Vagina (tissue), 2 donors: ENCODE measurements at regions not wholly inside any gene's neighbourhood (a gene's known extent, or its start where the extent isn't known, plus 50 kb on each side); places are given as distances from the start of the nearest gene placed in this dataset.

Experiments used
- DNase-seq, 2 donors: peaks; one replicate each; pipeline ENCODE4 v3.0.0-alpha.2; 2017; ENCODE audit errors: extremely low spot score in 2 of 2
- H3K27ac ChIP-seq: fragments of 200-600 bp; sonication (generic); one replicate; pipeline ENCODE4 v1.5.1; 2019
- H3K27me3 ChIP-seq: fragments of 200-600 bp; sonication (generic); one replicate; pipeline ENCODE4 v1.5.1; 2019
- H3K36me3 ChIP-seq, 2 donors: fragments of 200-600 bp; sonication (generic); one replicate each; pipeline ENCODE4 v1.5.1; 2017 to 2019
- H3K4me1 ChIP-seq: fragments of 200-600 bp; sonication (generic); one replicate; pipeline ENCODE4 v1.5.1; 2019
- H3K4me3 ChIP-seq, 2 donors: fragments of 200-600 bp; sonication (generic); 1 replicate in 1 of 2; 2 replicates in 1 of 2; pipeline ENCODE4 v1.5.1; 2016 to 2019
- H3K9me3 ChIP-seq: fragments of 200-600 bp; sonication (generic); one replicate; pipeline ENCODE4 v1.5.1; 2019
- POLR2A ChIP-seq, 2 donors: fragments of 450-650 bp; IDR thresholded peaks; one replicate each; pipeline ENCODE4 v1.6.1; 2017; ENCODE audit warnings: antibody characterized with exemption in 2 of 2, mild to moderate bottlenecking in 2 of 2, moderate library complexity in 2 of 2
- POLR2AphosphoS5 ChIP-seq, 2 donors: sonication (generic); formaldehyde crosslinking; IDR thresholded peaks; one replicate each; pipeline ENCODE4 v1.9.0; 2017; ENCODE audit warnings: antibody characterized with exemption in 2 of 2, mild to moderate bottlenecking in 2 of 2, low read depth in 1 of 2; ENCODE audit not compliant: insufficient read depth in 1 of 2
- intact Hi-C: fragments of 100-400 bp; cut with DNase I; formaldehyde crosslinking; loops from one replicate; pipeline ENCODE4 v1.15.1; 2023
- TF ChIP-seq, protein P1 (sequence below), 3 experiments: fragments of 450-650 bp in 2 of 3; fragments of 200-600 bp in 1 of 3; sonication (generic) in 1 of 3; IDR thresholded peaks; one replicate each; pipeline ENCODE4 v1.5.1; 2017 to 2019; ENCODE audit warnings: antibody characterized with exemption in 3 of 3, mild to moderate bottlenecking in 2 of 3, moderate library complexity in 2 of 3

DNA sequence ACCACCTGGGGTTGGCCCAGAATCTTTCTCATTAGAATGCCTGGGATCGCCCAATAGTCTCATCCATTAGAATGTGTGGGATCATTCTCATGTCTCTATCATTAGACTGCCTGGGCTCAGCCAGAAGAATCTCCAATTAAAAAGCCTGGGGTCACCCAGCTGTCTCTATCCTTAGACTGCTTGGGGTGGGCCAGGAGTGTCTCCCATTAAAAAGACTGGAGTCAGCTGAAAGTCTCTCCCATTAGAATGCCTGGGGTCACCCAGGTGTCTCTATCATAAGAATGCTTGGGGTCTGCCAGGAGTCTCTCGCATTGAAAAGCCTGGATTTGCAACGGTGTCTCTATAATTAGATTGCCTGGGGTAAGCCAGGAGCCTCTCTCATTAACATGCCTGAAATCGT, 2225.7 kb downstream of the TP53TG3F start:
- H3K9me3 ChIP-seq = no peaks in the 10 kb centered on the region
- no peaks in the 10 kb centered on the region for H3K27me3 ChIP-seq
- no peak overlapping the region for H3K27ac ChIP-seq
- H3K36me3 ChIP-seq = no peaks in the 10 kb centered on the region
- no peaks in the 10 kb centered on the region for H3K4me1 ChIP-seq
- intact Hi-C loops = no loop called here
- no peak overlapping the region for H3K4me3 ChIP-seq
- TF ChIP-seq, protein P1, sequence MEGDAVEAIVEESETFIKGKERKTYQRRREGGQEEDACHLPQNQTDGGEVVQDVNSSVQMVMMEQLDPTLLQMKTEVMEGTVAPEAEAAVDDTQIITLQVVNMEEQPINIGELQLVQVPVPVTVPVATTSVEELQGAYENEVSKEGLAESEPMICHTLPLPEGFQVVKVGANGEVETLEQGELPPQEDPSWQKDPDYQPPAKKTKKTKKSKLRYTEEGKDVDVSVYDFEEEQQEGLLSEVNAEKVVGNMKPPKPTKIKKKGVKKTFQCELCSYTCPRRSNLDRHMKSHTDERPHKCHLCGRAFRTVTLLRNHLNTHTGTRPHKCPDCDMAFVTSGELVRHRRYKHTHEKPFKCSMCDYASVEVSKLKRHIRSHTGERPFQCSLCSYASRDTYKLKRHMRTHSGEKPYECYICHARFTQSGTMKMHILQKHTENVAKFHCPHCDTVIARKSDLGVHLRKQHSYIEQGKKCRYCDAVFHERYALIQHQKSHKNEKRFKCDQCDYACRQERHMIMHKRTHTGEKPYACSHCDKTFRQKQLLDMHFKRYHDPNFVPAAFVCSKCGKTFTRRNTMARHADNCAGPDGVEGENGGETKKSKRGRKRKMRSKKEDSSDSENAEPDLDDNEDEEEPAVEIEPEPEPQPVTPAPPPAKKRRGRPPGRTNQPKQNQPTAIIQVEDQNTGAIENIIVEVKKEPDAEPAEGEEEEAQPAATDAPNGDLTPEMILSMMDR (IDR thresholded peaks at IDR 0.05) = no peak
- TF ChIP-seq POLR2AphosphoS5 (IDR thresholded peaks at IDR 0.05; ENCODE audit: insufficient read depth in 1 of 2, low read depth in 1 of 2) (no peak), POLR2A (IDR thresholded peaks at IDR 0.05) (no peak)
- peak; percentile 52 for DNase-seq

DNA sequence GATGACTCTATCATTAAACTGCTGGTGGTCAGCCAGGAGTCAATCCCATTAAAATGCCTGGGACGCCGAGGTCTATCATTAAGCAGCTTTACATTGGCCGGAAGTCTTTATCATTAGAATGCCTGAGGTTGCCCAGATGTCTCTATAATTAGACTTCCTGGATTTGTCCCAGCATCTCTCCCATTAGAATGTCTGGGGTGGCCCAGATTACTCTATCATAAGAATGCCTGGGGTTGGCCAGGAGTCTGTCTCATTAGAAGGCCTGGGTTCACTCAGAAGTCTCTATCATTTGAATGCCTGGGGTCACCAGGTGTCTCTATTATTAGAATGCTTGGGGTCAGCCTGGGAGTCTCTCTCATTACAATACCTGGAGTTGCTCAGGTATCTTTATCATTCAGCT, 2227.2 kb downstream of the TP53TG3F start:
- no peaks in the 10 kb centered on the region for H3K4me1 ChIP-seq
- H3K27me3 ChIP-seq = no peaks in the 10 kb centered on the region
- no peaks in the 10 kb centered on the region for H3K36me3 ChIP-seq
- TF ChIP-seq POLR2AphosphoS5 (IDR thresholded peaks at IDR 0.05; ENCODE audit: insufficient read depth in 1 of 2, low read depth in 1 of 2) (no peak), POLR2A (IDR thresholded peaks at IDR 0.05) (no peak)
- TF ChIP-seq, protein P1 (IDR thresholded peaks at IDR 0.05) = no peak
- H3K9me3 ChIP-seq = no peaks in the 10 kb centered on the region
- no peak overlapping the region for H3K4me3 ChIP-seq
- H3K27ac ChIP-seq = no peak overlapping the region
- intact Hi-C loops = no loop called here
- no peak for DNase-seq

DNA sequence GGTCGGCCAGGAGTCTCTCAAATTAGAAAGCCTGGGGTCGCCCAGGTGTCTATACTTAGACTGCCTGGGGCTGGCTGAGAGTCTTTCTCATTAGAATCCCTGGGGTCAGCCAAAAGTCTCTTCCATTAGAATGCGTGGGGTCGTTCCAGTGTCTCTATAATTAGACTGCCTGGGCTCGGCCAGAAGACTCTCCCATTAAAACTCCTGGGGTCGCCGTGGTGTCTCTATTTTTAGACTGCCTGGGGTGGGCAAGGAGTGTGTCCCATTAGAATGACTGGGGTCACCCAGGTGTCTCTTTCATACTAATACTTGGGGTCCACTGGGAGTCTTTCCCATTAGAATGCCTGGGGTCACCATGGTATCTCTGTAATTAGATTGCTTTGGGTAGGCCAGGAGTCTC, 2227.7 kb downstream of the TP53TG3F start:
- no peak overlapping the region for H3K4me3 ChIP-seq
- no peaks in the 10 kb centered on the region for H3K36me3 ChIP-seq
- intact Hi-C loops = no loop called here
- H3K27me3 ChIP-seq = no peaks in the 10 kb centered on the region
- H3K4me1 ChIP-seq = no peaks in the 10 kb centered on the region
- H3K9me3 ChIP-seq = no peaks in the 10 kb centered on the region
- TF ChIP-seq POLR2A (IDR thresholded peaks at IDR 0.05) (no peak), POLR2AphosphoS5 (IDR thresholded peaks at IDR 0.05; ENCODE audit: insufficient read depth in 1 of 2, low read depth in 1 of 2) (no peak)
- TF ChIP-seq, protein P1 (IDR thresholded peaks at IDR 0.05) = no peak
- no peak overlapping the region for H3K27ac ChIP-seq
- DNase-seq = peak; percentile 49 to 64

DNA sequence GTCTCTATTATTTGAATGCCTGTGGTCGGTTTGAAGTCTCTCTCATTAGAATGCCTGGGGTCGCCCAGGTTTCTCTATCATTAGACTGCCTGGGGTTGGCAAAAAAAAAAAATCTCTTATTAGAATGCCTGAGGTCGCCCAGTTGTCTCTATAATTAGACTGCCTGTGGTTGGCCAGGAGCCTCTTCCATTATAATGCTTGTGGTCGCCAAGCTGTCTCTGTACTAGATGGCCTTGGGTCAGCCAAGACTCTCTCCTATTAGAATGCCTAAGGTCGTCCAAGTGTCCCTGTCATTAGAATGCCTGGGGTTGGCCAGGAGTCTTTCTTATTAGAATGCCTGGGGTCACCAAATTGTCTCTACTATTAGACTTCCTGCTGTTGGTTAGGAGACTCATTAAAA, 2228.4 kb downstream of the TP53TG3F start:
- no peak for DNase-seq
- TF ChIP-seq POLR2AphosphoS5 (IDR thresholded peaks at IDR 0.05; ENCODE audit: insufficient read depth in 1 of 2, low read depth in 1 of 2) (no peak), POLR2A (IDR thresholded peaks at IDR 0.05) (no peak)
- TF ChIP-seq, protein P1 (IDR thresholded peaks at IDR 0.05) = no peak
- intact Hi-C loops = no loop called here
- Histone ChIP-seq H3K4me3 (no peak overlapping the region), H3K36me3 (no peaks in the 10 kb centered on the region), H3K9me3 (no peaks in the 10 kb centered on the region), H3K27ac (no peak overlapping the region), H3K27me3 (no peaks in the 10 kb centered on the region), H3K4me1 (no peaks in the 10 kb centered on the region)

DNA sequence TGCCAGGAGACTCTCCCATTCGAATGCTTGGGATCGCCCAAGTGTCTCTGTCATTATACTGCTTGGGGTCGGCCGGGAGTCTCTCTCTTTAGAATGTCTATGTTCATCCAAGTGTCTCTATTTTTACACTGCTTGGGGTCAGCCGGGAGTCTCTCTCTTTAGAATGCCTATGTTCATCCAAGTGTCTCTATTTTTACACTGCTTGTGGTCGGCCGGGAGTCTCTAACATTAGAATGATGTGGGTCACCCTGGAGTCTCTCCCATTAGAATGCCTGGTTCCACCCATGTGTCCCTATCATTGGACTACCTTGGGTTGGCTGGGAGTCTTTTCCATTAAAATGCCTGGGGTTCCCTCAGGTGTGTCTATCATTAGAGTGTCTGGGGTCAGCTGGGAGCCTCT, 2230.4 kb downstream of the TP53TG3F start:
- no peaks in the 10 kb centered on the region for H3K27me3 ChIP-seq
- no peaks in the 10 kb centered on the region for H3K36me3 ChIP-seq
- H3K4me1 ChIP-seq = no peaks in the 10 kb centered on the region
- peaks cover under 1% of the 10 kb centered on the region for H3K9me3 ChIP-seq
- intact Hi-C loops = no loop called here
- no peak overlapping the region for H3K27ac ChIP-seq
- H3K4me3 ChIP-seq = no peak overlapping the region
- TF ChIP-seq, protein P1 (IDR thresholded peaks at IDR 0.05) = no peak
- DNase-seq = peak in 1 of 2 donors; percentile 60
